ENCODE measurements at regions not wholly inside any gene's neighbourhood (a gene's known extent, or its start where the extent isn't known, plus 50 kb on each side); places are given as distances from the start of the nearest gene placed in this dataset.

- intact Hi-C loops (cut with micrococcal nuclease) = no loop called here
- TF ChIP-seq CTCF (IDR thresholded peaks at IDR 0.05; ENCODE audit: borderline replicate concordance) = no peak
- DNase-seq = no peak
- no peaks in the 10 kb centered on the region for H3K4me1 ChIP-seq
- no peak overlapping the region for H3K4me3 ChIP-seq
- no peak overlapping the region for H3K27ac ChIP-seq (replicated peaks)
- no peaks in the 10 kb centered on the region for H3K9me3 ChIP-seq (replicated peaks)
- no peaks in the 10 kb centered on the region for H3K36me3 ChIP-seq
- no peaks in the 10 kb centered on the region for H3K27me3 ChIP-seq (ENCODE audit: low read depth)
Observed at GRCh38 chr12:20237091-20237490, 131.2 kb upstream of the PDE3A start.

- DNase-seq = no peak
- H3K4me1 ChIP-seq = no peaks in the 10 kb centered on the region
- H3K27ac ChIP-seq (replicated peaks) = no peak overlapping the region
- no peaks in the 10 kb centered on the region for H3K36me3 ChIP-seq
- no peaks in the 10 kb centered on the region for H3K27me3 ChIP-seq (ENCODE audit: low read depth)
- no peak overlapping the region for H3K4me3 ChIP-seq
- peaks cover 25% of the 10 kb centered on the region for H3K9me3 ChIP-seq (replicated peaks)
- intact Hi-C loops (cut with micrococcal nuclease) = no loop called here
- no peak for TF ChIP-seq CTCF (IDR thresholded peaks at IDR 0.05; ENCODE audit: borderline replicate concordance)
Observed at GRCh38 chr12:20245491-20245890, 122.8 kb upstream of the PDE3A start.

GRCh38 chr12:20248646-20249045 lies 119.7 kb upstream of the PDE3A start:
- Histone ChIP-seq H3K27me3 (ENCODE audit: low read depth) (no peaks in the 10 kb centered on the region), H3K36me3 (no peaks in the 10 kb centered on the region), H3K27ac (replicated peaks) (no peak overlapping the region), H3K4me1 (no peaks in the 10 kb centered on the region), H3K4me3 (no peak overlapping the region), H3K9me3 (replicated peaks) (peaks cover 25% of the 10 kb centered on the region)
- intact Hi-C loops (cut with micrococcal nuclease) = no loop called here
- TF ChIP-seq CTCF (IDR thresholded peaks at IDR 0.05; ENCODE audit: borderline replicate concordance) = no peak
- DNase-seq = no peak

GRCh38 chr12:20250761-20251160 lies 117.6 kb upstream of the PDE3A start:
- Histone ChIP-seq H3K36me3 (no peaks in the 10 kb centered on the region), H3K4me1 (no peaks in the 10 kb centered on the region), H3K4me3 (no peak overlapping the region), H3K27ac (replicated peaks) (no peak overlapping the region), H3K9me3 (replicated peaks) (peaks cover 25% of the 10 kb centered on the region), H3K27me3 (ENCODE audit: low read depth) (no peaks in the 10 kb centered on the region)
- intact Hi-C loops (cut with micrococcal nuclease) = no loop called here
- TF ChIP-seq CTCF (IDR thresholded peaks at IDR 0.05; ENCODE audit: borderline replicate concordance) = no peak
- no peak for DNase-seq

GRCh38 chr12:20257311-20257710 lies 111.0 kb upstream of the PDE3A start:
- no peaks in the 10 kb centered on the region for H3K9me3 ChIP-seq (replicated peaks)
- DNase-seq = no peak
- H3K4me3 ChIP-seq = no peak overlapping the region
- no peak for TF ChIP-seq CTCF (IDR thresholded peaks at IDR 0.05; ENCODE audit: borderline replicate concordance)
- intact Hi-C loops (cut with micrococcal nuclease) = no loop called here
- H3K4me1 ChIP-seq = no peaks in the 10 kb centered on the region
- H3K27me3 ChIP-seq (ENCODE audit: low read depth) = no peaks in the 10 kb centered on the region
- no peak overlapping the region for H3K27ac ChIP-seq (replicated peaks)
- no peaks in the 10 kb centered on the region for H3K36me3 ChIP-seq

GRCh38 chr12:20259786-20260185 lies 108.6 kb upstream of the PDE3A start:
- Histone ChIP-seq H3K9me3 (replicated peaks) (no peaks in the 10 kb centered on the region), H3K4me3 (no peak overlapping the region), H3K27me3 (ENCODE audit: low read depth) (no peaks in the 10 kb centered on the region), H3K4me1 (no peaks in the 10 kb centered on the region), H3K27ac (replicated peaks) (no peak overlapping the region), H3K36me3 (no peaks in the 10 kb centered on the region)
- intact Hi-C loops (cut with micrococcal nuclease) = no loop called here
- TF ChIP-seq CTCF (IDR thresholded peaks at IDR 0.05; ENCODE audit: borderline replicate concordance) = no peak
- no peak for DNase-seq

All from left ventricle myocardium inferior (tissue), 1 donor.